Prostate gland (tissue), 2 donors: ENCODE measurements at regions not wholly inside any gene's neighbourhood (a gene's known extent, or its start where the extent isn't known, plus 50 kb on each side); places are given as distances from the start of the nearest gene placed in this dataset.

Experiments
- DNase-seq: peaks from one replicate; pipeline ENCODE4 v3.0.0-alpha.2; 2019; ENCODE audit warnings: low spot score
- H3K27ac ChIP-seq, 2 donors: fragments of 200-600 bp; sonication (generic); 2 replicates each; pipeline ENCODE4 v1.5.1; 2017 to 2019
- H3K27me3 ChIP-seq: fragments of 200-600 bp; sonication (generic); replicated peaks from 2 replicates; pipeline ENCODE4 v1.5.1; 2019; ENCODE audit not compliant: insufficient read depth
- H3K36me3 ChIP-seq, 2 donors: fragments of 200-600 bp; sonication (generic); 1 replicate in 1 of 2; 2 replicates in 1 of 2; pipeline versions ENCODE4 v1.5.1 to v1.8.1; 2017 to 2019
- H3K4me1 ChIP-seq: fragments of 200-600 bp; sonication (generic); replicated peaks from 2 replicates; pipeline ENCODE4 v1.5.1; 2019
- H3K4me3 ChIP-seq, 2 donors: fragments of 200-600 bp; sonication (generic); 2 replicates each; pipeline ENCODE4 v1.5.1; 2017 to 2019
- H3K9me3 ChIP-seq: fragments of 200-600 bp; sonication (generic); 2 replicates; pipeline ENCODE4 v1.5.1; 2017
- POLR2A ChIP-seq: fragments of 450-650 bp; IDR thresholded peaks from one replicate; pipeline ENCODE4 v1.6.1; 2016; ENCODE audit warnings: antibody characterized with exemption, mild to moderate bottlenecking
- POLR2AphosphoS5 ChIP-seq: sonication (generic); formaldehyde crosslinking; IDR thresholded peaks from one replicate; pipeline ENCODE4 v1.6.1; 2017; ENCODE audit warnings: antibody characterized with exemption
- WGBS: methylation state at CpG from one replicate; pipeline ENCODE4 v1.1.5; 2018; 5-methylcytosine and 5-hydroxymethylcytosine counted together
- intact Hi-C: fragments of 100-400 bp; cut with DNase I; formaldehyde crosslinking; loops from one replicate; pipeline ENCODE4 v1.14.2; 2022
- TF ChIP-seq, protein P1 (sequence below), 4 experiments: fragments of 200-600 bp in 2 of 4; fragments of 450-650 bp in 2 of 4; sonication (generic) in 2 of 4; IDR thresholded peaks; 1 replicate in 3 of 4; 2 replicates in 1 of 4; pipeline ENCODE4 v1.5.1; 2016 to 2019; ENCODE audit warnings: antibody characterized with exemption in 4 of 4, mild to moderate bottlenecking in 2 of 4, moderate library complexity in 2 of 4

DNA sequence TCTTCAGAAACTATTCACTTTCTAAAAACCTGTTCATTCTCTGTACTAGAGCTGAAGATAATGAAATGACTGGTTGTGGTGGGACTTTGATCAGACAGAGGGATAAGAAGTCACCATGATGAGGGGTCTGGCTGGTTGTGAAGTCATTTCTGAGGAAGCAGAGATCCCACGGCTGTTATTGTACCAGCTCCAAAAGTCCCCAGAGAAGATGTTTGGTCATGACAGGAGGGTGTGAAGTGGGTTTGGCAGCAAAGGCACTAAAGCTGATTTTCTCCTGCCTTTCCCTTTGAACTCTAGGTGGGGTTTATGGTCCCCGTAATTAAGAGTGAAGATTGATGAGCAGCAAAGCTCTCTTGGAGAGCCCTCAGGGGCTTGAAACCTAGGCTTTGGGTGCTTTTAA is 103.1 kb upstream of the CACHD1 start:
- no peak for DNase-seq
- H3K36me3 ChIP-seq: no peaks in the 10 kb centered on the region
- WGBS: 58% methylated on average over 2 of the region's 2 CpGs
- H3K4me1 ChIP-seq: no peaks in the 10 kb centered on the region
- H3K9me3 ChIP-seq: no peaks in the 10 kb centered on the region
- H3K4me3 ChIP-seq: no peak overlapping the region
- no peak for TF ChIP-seq POLR2A
- TF ChIP-seq, protein P1, sequence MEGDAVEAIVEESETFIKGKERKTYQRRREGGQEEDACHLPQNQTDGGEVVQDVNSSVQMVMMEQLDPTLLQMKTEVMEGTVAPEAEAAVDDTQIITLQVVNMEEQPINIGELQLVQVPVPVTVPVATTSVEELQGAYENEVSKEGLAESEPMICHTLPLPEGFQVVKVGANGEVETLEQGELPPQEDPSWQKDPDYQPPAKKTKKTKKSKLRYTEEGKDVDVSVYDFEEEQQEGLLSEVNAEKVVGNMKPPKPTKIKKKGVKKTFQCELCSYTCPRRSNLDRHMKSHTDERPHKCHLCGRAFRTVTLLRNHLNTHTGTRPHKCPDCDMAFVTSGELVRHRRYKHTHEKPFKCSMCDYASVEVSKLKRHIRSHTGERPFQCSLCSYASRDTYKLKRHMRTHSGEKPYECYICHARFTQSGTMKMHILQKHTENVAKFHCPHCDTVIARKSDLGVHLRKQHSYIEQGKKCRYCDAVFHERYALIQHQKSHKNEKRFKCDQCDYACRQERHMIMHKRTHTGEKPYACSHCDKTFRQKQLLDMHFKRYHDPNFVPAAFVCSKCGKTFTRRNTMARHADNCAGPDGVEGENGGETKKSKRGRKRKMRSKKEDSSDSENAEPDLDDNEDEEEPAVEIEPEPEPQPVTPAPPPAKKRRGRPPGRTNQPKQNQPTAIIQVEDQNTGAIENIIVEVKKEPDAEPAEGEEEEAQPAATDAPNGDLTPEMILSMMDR (IDR thresholded peaks at IDR 0.05): no peak
- no peak for TF ChIP-seq POLR2AphosphoS5
- H3K27me3 ChIP-seq: no peaks in the 10 kb centered on the region
- intact Hi-C loops: no loop called here
- no peak overlapping the region for H3K27ac ChIP-seq

DNA sequence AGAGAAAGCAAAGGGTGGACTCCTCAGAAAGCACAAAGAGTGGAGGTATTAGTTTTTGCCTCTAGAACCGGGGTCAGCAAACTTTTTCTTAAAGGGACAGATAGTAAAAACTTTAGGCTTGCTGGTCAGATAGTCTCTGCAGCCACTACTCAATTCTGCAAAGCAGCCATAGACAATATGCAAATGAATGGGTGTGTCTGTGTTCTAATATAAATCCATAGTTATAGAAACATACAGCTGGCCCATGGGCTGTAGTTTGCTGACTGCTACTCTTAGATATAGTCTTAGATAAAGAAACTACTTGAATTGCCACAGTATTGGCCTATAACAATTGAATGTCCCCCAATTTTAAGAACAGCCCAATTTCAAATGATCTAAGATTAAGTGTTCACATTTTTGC is 101.6 kb upstream of the CACHD1 start:
- intact Hi-C loops: no loop called here
- TF ChIP-seq, protein P1 (IDR thresholded peaks at IDR 0.05): no peak
- TF ChIP-seq POLR2AphosphoS5 (no peak), POLR2A (no peak)
- Histone ChIP-seq H3K9me3 (no peaks in the 10 kb centered on the region), H3K27ac (no peak overlapping the region), H3K27me3 (no peaks in the 10 kb centered on the region), H3K4me1 (no peaks in the 10 kb centered on the region), H3K36me3 (no peaks in the 10 kb centered on the region), H3K4me3 (no peak overlapping the region)
- no peak for DNase-seq
- 86% methylated on average over 1 of the region's 1 CpG for WGBS

DNA sequence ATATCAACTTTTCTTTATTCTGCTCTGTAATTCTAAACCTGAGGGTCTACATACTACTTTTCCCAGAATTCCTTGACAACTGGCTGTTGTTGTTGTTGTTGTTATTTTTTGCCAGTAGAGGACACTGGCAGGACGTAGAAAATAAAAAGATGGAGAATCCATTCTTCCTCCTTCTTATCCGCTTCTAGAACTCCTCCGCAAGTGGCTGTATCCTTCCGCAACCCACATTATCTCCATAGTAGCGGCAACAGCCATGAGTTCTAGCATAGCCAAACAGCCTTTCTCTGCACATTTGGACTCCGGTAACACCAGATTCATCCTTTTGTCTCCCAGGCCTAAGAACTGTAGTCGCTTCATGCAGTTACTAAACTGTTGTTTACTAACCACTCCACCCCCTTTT is 91.1 kb upstream of the CACHD1 start:
- Histone ChIP-seq H3K9me3 (no peaks in the 10 kb centered on the region), H3K4me3 (no peak overlapping the region), H3K36me3 (no peaks in the 10 kb centered on the region), H3K4me1 (no peaks in the 10 kb centered on the region), H3K27me3 (no peaks in the 10 kb centered on the region), H3K27ac (no peak overlapping the region)
- no peak for DNase-seq
- 93% methylated on average over 7 of the region's 7 CpGs for WGBS
- intact Hi-C loops: no loop called here
- no peak for TF ChIP-seq POLR2AphosphoS5
- no peak for TF ChIP-seq POLR2A
- TF ChIP-seq, protein P1 (IDR thresholded peaks at IDR 0.05): no peak

DNA sequence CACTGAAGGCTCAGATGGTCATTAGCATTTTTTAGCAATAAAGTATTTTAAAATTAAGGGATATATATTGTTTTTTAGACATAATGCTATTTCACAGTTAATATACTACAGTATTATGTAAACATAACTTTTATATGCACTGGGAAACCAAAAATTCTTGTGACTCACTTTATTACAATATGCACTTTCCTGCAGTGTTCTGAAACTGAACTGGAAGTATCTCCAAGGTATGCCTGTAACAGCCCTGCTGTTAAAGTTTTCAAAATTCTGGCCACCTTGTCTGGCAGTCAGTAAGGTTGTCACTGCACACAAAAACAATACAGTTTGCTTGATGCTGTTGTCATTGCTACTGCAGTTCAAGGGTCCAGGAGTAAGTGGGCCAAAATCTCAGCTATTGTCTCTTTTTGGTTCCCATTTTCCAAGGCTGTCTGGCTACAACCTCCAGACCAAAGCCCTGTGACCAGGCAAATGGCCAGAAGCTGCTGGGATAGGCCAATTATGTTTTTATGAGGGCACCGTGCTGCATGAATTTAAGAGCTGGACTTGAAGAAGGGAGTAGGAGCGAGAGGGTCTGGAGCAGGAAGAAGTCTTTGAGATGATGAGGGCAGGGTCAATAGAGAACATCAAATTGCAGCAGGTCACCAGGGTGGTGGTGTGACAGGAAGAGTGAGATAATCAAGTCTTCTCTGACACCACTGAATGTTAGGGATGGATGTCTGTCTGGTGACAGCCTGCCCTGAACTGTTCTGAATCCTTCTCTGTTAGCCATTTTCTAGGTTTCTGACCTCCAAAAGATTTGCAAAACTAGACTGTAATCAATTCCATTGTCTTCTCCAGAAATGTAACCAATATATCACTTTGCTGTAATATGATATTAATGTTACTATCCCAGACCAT is 82.3 kb upstream of the CACHD1 start:
- WGBS: 28% methylated on average over 2 of the region's 2 CpGs
- Histone ChIP-seq H3K27me3 (no peaks in the 10 kb centered on the region), H3K9me3 (no peaks in the 10 kb centered on the region), H3K27ac (no peak overlapping the region), H3K4me1 (no peaks in the 10 kb centered on the region), H3K4me3 (no peak overlapping the region), H3K36me3 (no peaks in the 10 kb centered on the region)
- TF ChIP-seq POLR2AphosphoS5 (no peak), POLR2A (no peak)
- TF ChIP-seq, protein P1 (IDR thresholded peaks at IDR 0.05): no peak
- DNase-seq: no peak
- intact Hi-C loops: no loop called here

DNA sequence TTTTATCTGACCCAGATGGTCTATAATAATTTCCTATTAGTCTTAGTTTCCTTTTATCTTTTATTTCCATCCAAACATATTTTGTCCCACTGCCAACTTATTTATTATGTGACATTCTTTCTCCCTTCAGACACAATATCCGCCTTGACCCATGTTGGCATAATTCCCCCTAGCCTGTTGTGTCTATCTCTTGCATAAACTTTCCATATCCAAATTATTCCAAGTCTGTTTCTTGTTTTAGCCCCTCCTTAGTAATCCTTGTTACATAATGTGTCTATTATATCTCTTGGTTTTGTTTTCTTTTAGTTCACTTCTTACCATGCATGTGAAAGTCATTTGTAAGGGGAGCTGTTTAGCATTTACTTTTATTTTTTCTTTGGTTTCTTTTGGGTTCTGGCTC is 81.6 kb upstream of the CACHD1 start:
- H3K36me3 ChIP-seq: no peaks in the 10 kb centered on the region
- no peaks in the 10 kb centered on the region for H3K27me3 ChIP-seq
- TF ChIP-seq POLR2AphosphoS5 (no peak), POLR2A (no peak)
- TF ChIP-seq, protein P1 (IDR thresholded peaks at IDR 0.05): no peak
- intact Hi-C loops: no loop called here
- no peaks in the 10 kb centered on the region for H3K4me1 ChIP-seq
- no peak overlapping the region for H3K4me3 ChIP-seq
- no peaks in the 10 kb centered on the region for H3K9me3 ChIP-seq
- DNase-seq: no peak
- WGBS: 81% methylated on average over 1 of the region's 1 CpG
- no peak overlapping the region for H3K27ac ChIP-seq
